HCT116 (cell line): ENCODE measurements at regions not wholly inside any gene's neighbourhood (a gene's known extent, or its start where the extent isn't known, plus 50 kb on each side); places are given as distances from the start of the nearest gene placed in this dataset.

ENCODE experiments used
- CTCF ChIP-seq, 3 experiments: fragments of 200-600 bp in 1 of 3; sonication (generic) in 1 of 3; IDR thresholded peaks in 2 of 3; conservative IDR thresholded peaks in 1 of 3; 2 replicates each; pipeline ENCODE4 v1.5.1; 2012 to 2017; ENCODE audit warnings: low read depth in 2 of 3, low read length in 2 of 3, antibody characterized with exemption in 1 of 3, borderline replicate concordance in 1 of 3, control low read depth in 1 of 3, mild to moderate bottlenecking in 1 of 3, mixed read lengths in 1 of 3, mixed run types in 1 of 3, moderate library complexity in 1 of 3; ENCODE audit not compliant: insufficient read depth in 1 of 3
- FOSL1 ChIP-seq: IDR thresholded peaks from 2 replicates; pipeline ENCODE4 v1.6.1; 2012; ENCODE audit warnings: low read depth
- POLR2A ChIP-seq: IDR thresholded peaks from 2 replicates; pipeline ENCODE4 v1.7.0; 2011; ENCODE audit warnings: borderline replicate concordance; ENCODE audit not compliant: insufficient read depth, insufficient read length; ENCODE audit errors: extremely low read depth

GRCh38 chr20:40254023-40254772 is 434.8 kb downstream of the MAFB start:
- TF ChIP-seq CTCF (IDR thresholded peaks at IDR 0.05 in 2 of 3, conservative IDR thresholded peaks at IDR 0.05 in 1 of 3; ENCODE audit: borderline replicate concordance in 1 of 3, insufficient read depth in 1 of 3, low read depth in 2 of 3, low read length in 2 of 3) (no peak), POLR2A (no peak), FOSL1 (no peak)
